Loucy (cell line): ENCODE measurements at regions not wholly inside any gene's neighbourhood (a gene's known extent, or its start where the extent isn't known, plus 50 kb on each side); places are given as distances from the start of the nearest gene placed in this dataset.

Source experiments
- CTCF ChIP-seq: fragments of 200-600 bp; sonication (generic); conservative IDR thresholded peaks from 2 replicates; pipeline ENCODE4 v1.5.1; 2014; ENCODE audit warnings: mild to moderate bottlenecking, antibody characterized with exemption, low read length
- EZH2phosphoT487 ChIP-seq: fragments of 200-600 bp; IDR thresholded peaks from 2 replicates; pipeline ENCODE4 v1.6.1; 2018; ENCODE audit warnings: antibody characterized with exemption, mild to moderate bottlenecking, moderate library complexity, borderline replicate concordance

- TF ChIP-seq CTCF, result no peak
- TF ChIP-seq EZH2phosphoT487, result no peak
These were observed 63.4 kb upstream of the GC start for GRCh38 chr4:71847300-71847699.
